CD4-positive, alpha-beta T cell treated with Interleukin-2 at 100 ng/mL for 4 hours (primary cell): ENCODE measurements at regions not wholly inside any gene's neighbourhood (a gene's known extent, or its start where the extent isn't known, plus 50 kb on each side); places are given as distances from the start of the nearest gene placed in this dataset.

Experiments used
- DNase-seq: peaks from one replicate; pipeline ENCODE4 v3.0.0-alpha.2; 2020; ENCODE audit warnings: low spot score

DNA sequence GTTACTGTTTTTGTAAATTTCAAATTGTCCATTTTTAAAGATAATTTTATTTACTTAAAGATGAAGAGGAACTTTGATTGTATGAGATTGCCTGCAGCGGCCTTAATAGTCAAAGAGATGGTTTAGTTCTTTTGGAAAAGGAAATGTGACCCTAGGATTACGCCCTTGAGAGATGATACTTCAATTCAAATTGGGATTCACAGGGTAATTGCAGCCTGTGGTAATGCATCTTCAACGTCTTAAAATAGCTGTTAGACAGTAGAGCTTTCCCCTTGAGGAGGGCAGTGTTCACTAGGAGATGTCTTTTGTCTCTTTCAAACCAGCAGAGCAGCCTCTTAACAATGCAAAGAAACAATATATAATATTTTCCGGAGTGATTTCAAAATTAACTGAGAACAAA is 127.1 kb downstream of the TAF11L14 start:
- DNase-seq: no peak

- DNase-seq: no peak
Observed at GRCh38 chr5:17763301-17763700, 129.0 kb downstream of the TAF11L14 start.

GRCh38 chr5:17766031-17766430 is 131.8 kb downstream of the TAF11L14 start:
- DNase-seq: no peak

- no peak for DNase-seq
Observed at GRCh38 chr5:17769277-17769676, 135.0 kb downstream of the TAF11L14 start.

DNA sequence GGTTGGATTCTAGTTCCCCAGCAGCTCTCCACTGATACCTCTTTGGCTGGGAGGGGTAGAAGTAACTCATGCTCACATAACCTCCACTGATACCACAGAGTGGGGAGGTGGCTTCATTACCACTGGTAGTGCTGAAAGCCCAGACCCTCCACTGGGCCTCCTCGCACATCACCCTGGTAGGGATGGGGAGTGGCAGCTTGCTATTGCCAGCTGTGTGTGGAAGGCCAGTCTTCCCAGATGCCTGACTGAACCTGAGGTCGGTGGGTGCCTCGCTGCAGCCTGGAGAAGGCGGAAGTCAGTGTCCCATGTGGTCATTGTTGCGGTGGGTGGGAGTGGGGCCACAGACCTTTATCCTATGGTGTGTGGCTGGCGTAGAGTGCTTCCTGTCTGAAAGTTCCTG is 138.0 kb downstream of the TAF11L14 start:
- no peak for DNase-seq

- DNase-seq: no peak
Observed at GRCh38 chr5:17785774-17786173, 151.5 kb downstream of the TAF11L14 start.

- no peak for DNase-seq
Observed at GRCh38 chr5:17788351-17788750, 154.1 kb downstream of the TAF11L14 start.

GRCh38 chr5:17794201-17794600 is 159.9 kb downstream of the TAF11L14 start:
- DNase-seq: no peak

DNA sequence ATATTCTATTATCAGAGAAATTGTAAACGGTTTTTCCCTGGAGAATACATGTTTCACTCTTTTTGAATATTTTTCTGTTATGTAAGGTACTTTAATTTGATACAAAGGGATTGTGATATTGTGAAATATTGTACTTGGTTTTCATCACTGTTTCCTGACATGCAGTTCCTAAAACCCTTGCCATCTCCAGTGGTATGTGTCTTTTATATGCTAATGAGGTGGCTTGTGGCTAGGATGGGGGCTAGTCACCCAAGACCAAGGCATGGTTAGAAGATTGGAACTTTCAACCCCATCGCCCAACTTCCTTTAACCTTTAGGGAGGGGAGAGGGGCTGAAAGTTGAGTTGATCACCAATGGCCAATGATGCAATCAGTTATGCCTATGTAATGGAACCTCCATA is 160.6 kb downstream of the TAF11L14 start:
- no peak for DNase-seq

DNA sequence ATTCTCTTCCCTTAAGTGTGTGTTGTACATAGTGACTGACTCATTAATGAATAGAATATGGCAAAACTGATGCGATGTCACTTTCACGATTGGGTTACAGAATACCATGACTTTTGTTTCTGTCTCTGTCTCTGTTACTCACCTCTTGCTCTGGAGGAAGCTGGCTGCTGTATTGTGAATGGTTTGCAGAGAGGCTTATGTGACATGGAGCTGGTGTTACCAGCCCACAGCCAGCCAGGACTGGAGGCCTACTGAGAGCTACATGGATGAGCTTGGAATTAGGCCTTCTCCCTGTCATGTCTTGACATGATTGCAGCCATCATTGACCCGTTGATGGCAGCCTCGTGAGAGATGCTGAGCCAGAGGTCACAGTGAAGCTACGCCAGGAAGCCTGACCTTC is 161.9 kb downstream of the TAF11L14 start:
- DNase-seq: no peak

DNA sequence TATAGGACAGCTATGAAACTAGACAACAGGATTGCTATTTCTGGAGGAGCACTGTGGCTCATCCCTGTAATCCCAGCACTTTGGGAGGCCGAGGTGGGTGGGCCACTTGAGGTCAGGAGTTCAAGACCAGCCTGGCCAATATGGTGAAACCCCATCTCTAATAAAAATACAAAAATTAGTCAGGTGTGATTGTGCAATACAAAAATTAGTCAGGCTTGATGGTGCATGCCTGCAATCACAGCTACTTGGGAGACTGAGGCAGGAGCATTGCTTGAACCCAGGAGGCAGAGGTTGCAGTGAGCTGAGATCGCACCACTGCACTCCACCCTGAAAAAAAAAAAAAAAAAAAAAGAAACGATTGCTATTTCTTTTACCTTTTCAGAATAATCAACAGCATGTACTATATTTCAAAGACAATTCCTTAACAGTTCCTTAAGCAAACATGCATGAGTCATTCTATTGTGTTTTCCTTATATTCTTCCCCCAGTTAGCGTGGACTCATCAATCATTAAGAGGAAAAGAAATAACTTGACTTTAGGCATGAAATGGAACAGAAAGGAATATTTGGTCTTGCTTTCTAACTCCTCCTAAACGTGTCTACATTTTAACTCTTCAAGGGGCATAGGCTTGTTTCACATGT is 162.6 kb downstream of the TAF11L14 start:
- DNase-seq: no peak

DNA sequence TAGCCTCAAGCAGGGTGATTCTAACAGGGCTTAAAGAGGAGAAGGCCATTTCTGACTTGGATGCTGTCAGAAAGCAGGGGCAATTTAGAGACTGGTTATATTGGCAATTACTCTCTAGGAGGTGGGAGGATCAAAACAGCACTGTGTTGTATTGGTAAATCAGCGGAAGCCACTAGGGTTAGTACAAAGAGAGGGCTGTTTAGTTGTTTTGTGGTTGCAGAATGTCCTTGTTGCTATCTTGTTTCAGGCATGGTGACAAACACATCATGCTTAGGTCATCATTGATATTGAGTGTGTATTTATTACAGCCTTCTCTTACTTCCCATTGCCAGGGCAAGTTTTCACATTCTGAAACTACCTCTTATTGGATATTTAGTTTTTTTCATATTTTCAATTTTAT is 165.3 kb downstream of the TAF11L14 start:
- DNase-seq: no peak

DNA sequence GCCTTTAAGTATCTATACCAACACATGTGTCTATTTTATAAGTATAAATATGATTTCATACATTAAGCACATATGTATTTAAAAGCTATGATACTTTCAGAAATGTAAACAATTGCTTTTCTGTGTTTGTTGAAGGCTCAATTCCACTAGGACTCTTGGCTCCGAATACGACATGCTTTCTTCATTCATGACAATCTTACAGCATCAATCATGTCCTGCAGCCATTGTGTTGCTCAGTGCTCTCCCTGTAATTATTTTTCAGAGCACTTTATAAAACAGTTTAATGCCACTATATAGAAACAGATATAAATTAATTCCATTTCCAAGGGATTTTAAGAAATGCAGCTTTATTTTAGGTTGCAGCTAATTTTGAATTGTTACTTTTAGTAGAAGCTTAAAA is 167.3 kb downstream of the TAF11L14 start:
- no peak for DNase-seq

GRCh38 chr5:17802256-17802655 is 168.0 kb downstream of the TAF11L14 start:
- no peak for DNase-seq

DNA sequence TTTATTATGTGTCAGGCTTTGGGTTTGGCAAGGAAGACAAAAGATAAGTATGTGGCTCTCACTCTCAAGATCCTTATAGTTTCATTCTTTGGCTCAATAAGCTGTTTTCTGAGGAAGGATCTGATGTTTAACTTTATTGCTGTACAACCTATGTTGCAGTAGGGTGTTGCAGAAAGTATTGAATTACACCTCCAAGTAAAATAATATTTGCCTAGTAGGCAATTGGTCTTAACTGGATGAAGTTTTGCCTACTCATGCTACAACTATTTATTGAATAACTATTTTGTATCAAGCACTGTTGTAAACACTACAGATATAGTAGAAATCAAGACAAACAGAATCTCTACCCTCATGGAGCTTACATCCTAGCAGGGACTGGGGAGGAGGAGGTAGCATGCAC is 169.7 kb downstream of the TAF11L14 start:
- no peak for DNase-seq

GRCh38 chr5:17805227-17805825 is 171.1 kb downstream of the TAF11L14 start:
- DNase-seq: no peak

GRCh38 chr5:17806818-17807468 is 172.7 kb downstream of the TAF11L14 start:
- DNase-seq: no peak

- DNase-seq: no peak
Observed at GRCh38 chr5:17808566-17808965, 174.3 kb downstream of the TAF11L14 start.

GRCh38 chr5:17810734-17811133 is 176.5 kb downstream of the TAF11L14 start:
- DNase-seq: no peak

DNA sequence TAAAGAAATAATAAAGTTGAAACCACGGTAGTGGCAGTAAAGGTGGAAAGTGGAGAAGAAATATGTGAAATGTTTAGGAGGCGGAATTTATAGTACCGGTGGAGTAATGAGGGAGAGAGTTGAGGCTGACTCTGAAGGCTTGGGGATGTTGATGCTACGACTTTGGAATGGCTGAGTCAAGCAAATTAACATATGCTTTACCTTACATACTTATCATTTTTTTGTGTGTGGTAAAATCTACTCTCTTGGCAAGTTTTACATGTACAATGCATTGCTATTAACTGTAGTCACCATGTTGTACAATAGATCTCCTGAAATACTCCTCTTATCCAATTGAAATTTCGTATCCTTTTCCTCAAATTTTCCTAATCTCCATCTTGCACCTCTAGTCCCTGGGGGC is 179.0 kb downstream of the TAF11L14 start:
- DNase-seq: no peak

- no peak for DNase-seq
Observed at GRCh38 chr5:17816505-17816904, 182.2 kb downstream of the TAF11L14 start.

DNA sequence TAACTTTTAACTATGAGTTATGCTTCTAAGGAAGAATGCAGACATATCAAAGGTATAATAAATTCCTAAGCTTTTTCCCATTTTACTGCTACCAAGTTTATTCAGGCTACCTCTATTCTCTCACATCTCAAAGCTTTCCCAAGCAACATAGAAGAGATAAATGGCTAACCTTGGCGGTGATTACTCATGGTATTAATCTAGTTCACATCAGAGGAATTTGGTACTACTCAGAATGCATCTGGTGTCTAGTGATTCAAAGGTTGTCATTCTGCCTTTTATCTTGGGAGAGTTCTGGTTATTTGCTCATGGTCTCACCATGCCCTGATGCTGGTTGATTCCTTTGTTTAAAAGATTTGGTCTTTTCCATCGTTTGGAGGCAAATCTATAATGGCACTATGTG is 182.7 kb downstream of the TAF11L14 start:
- no peak for DNase-seq

GRCh38 chr5:17817990-17818389 is 183.7 kb downstream of the TAF11L14 start:
- DNase-seq: no peak

DNA sequence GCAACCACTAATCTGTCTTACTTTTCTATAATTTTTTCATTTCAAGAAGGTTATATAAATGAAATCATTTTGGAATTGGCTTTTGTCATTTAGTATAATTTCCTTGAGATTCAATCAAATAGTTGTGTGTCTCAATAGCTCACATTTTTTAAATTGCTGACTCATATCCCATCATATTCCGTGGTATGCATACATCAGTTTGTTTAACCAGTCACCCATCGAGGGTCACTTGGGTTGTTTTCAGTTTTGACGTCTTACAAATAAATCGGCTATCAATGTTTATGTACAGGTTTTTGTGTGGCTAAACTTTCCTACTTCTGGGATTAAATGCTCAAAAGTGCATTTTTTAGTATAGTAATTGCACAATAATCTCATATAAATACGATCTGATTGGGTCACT is 185.5 kb downstream of the TAF11L14 start:
- no peak for DNase-seq
